HG03520 (cell line): ENCODE measurements at regions not wholly inside any gene's neighbourhood (a gene's known extent, or its start where the extent isn't known, plus 50 kb on each side); places are given as distances from the start of the nearest gene placed in this dataset.

ENCODE experiments used
- ATAC-seq: cut with Tn5 transposase; IDR thresholded peaks from one replicate; pipeline ENCODE4 v1.9.1; 2021; ENCODE audit warnings: mild to moderate bottlenecking, moderate library complexity; ENCODE audit not compliant: unreplicated experiment

GRCh38 chr22:49643466-49643865 is 184.2 kb downstream of the BRD1 start:
- ATAC-seq: no peak

- ATAC-seq: no peak
Observed at GRCh38 chr22:49642741-49643140, 184.9 kb downstream of the BRD1 start.

- no peak for ATAC-seq
Observed at GRCh38 chr22:49642331-49642730, 185.3 kb downstream of the BRD1 start.

- ATAC-seq: no peak
Observed at GRCh38 chr22:49641770-49642313, 185.8 kb downstream of the BRD1 start.

GRCh38 chr22:49640366-49641095 is 187.1 kb downstream of the BRD1 start:
- no peak for ATAC-seq

GRCh38 chr22:49639956-49640355 is 187.7 kb downstream of the BRD1 start:
- ATAC-seq: no peak

GRCh38 chr22:49638788-49639187 is 188.9 kb downstream of the BRD1 start:
- no peak for ATAC-seq

GRCh38 chr22:49638001-49638400 is 189.7 kb downstream of the BRD1 start:
- no peak for ATAC-seq

- no peak for ATAC-seq
Observed at GRCh38 chr22:49637255-49637760, 190.4 kb downstream of the BRD1 start.

- ATAC-seq: no peak
Observed at GRCh38 chr22:49636649-49637048, 191.0 kb downstream of the BRD1 start.

GRCh38 chr22:49636214-49636613 is 191.5 kb downstream of the BRD1 start:
- ATAC-seq: no peak

- ATAC-seq: no peak
Observed at GRCh38 chr22:49634006-49634772, 193.5 kb downstream of the BRD1 start.

GRCh38 chr22:49633010-49633324 is 194.7 kb downstream of the BRD1 start:
- no peak for ATAC-seq

- ATAC-seq: no peak
Observed at GRCh38 chr22:49632199-49633009, 195.3 kb downstream of the BRD1 start.

GRCh38 chr22:49630448-49630946 is 197.2 kb downstream of the BRD1 start:
- ATAC-seq: no peak

- no peak for ATAC-seq
Observed at GRCh38 chr22:49629586-49630447, 197.9 kb downstream of the BRD1 start.

- ATAC-seq: no peak
Observed at GRCh38 chr22:49629261-49629570, 198.5 kb downstream of the BRD1 start.

GRCh38 chr22:49628391-49629260 is 199.0 kb downstream of the BRD1 start:
- ATAC-seq: no peak
